Osteocyte (in vitro differentiated cells): ENCODE measurements at regions not wholly inside any gene's neighbourhood (a gene's known extent, or its start where the extent isn't known, plus 50 kb on each side); places are given as distances from the start of the nearest gene placed in this dataset.

Source experiments
- DNase-seq: peaks from one replicate; pipeline ENCODE4 v3.0.0; 2021; ENCODE audit warnings: mixed read lengths; ENCODE audit not compliant: unreplicated experiment; ENCODE audit errors: extremely low spot score
- H3K27ac Mint-ChIP-seq: one replicate; pipeline ENCODE4 v1.8.0; 2021; ENCODE audit warnings: mild to moderate bottlenecking, mixed read lengths; ENCODE audit not compliant: unreplicated experiment
- H3K27me3 Mint-ChIP-seq: one replicate; pipeline ENCODE4 v1.8.0; 2021; ENCODE audit warnings: mixed read lengths; ENCODE audit not compliant: unreplicated experiment
- H3K36me3 Mint-ChIP-seq: one replicate; pipeline ENCODE4 v1.8.0; 2021; ENCODE audit warnings: mixed read lengths; ENCODE audit not compliant: unreplicated experiment
- H3K4me1 Mint-ChIP-seq: one replicate; pipeline ENCODE4 v1.8.0; 2021; ENCODE audit warnings: mixed read lengths; ENCODE audit not compliant: unreplicated experiment
- H3K4me3 Mint-ChIP-seq: one replicate; pipeline ENCODE4 v1.8.0; 2021; ENCODE audit warnings: mild to moderate bottlenecking, moderate library complexity, mixed read lengths; ENCODE audit not compliant: unreplicated experiment
- H3K9me3 Mint-ChIP-seq: one replicate; pipeline ENCODE4 v1.8.0; 2021; ENCODE audit warnings: mixed read lengths; ENCODE audit not compliant: unreplicated experiment
- CTCF ChIP-seq: fragments of 200-600 bp; sonication (generic); IDR thresholded peaks from 2 replicates; pipeline ENCODE4 v1.5.0; 2021; ENCODE audit warnings: antibody characterized with exemption, mild to moderate bottlenecking, moderate library complexity

- no peak for TF ChIP-seq CTCF
- Mint-ChIP-seq H3K4me3 (no peak overlapping the region), H3K9me3 (no peaks in the 10 kb centered on the region), H3K27me3 (peaks cover 7% of the 10 kb centered on the region), H3K27ac (no peak overlapping the region), H3K4me1 (peaks cover 7% of the 10 kb centered on the region), H3K36me3 (no peaks in the 10 kb centered on the region)
- no peak for DNase-seq
These were observed 80.4 kb upstream of the PMEPA1 start for GRCh38 chr20:57790176-57790575.

- Mint-ChIP-seq H3K4me3 (no peak overlapping the region), H3K27ac (no peak overlapping the region), H3K36me3 (no peaks in the 10 kb centered on the region)
These were observed 79.3 kb upstream of the PMEPA1 start for GRCh38 chr20:57788936-57789613.

GRCh38 chr20:57787990-57788781, 78.4 kb upstream of the PMEPA1 start:
- no peak for DNase-seq
- Mint-ChIP-seq H3K4me1 (no peaks in the 10 kb centered on the region), H3K36me3 (no peaks in the 10 kb centered on the region), H3K27me3 (peaks cover 7% of the 10 kb centered on the region), H3K27ac (no peak overlapping the region), H3K4me3 (no peak overlapping the region), H3K9me3 (no peaks in the 10 kb centered on the region)
- TF ChIP-seq CTCF, result no peak

More at GRCh38 chr20:57788936-57789613, 79.3 kb upstream of the PMEPA1 start:
- peaks cover 7% of the 10 kb centered on the region for H3K27me3 Mint-ChIP-seq
- peaks cover under 1% of the 10 kb centered on the region for H3K4me1 Mint-ChIP-seq
- H3K9me3 Mint-ChIP-seq, result no peaks in the 10 kb centered on the region
- TF ChIP-seq CTCF, result no peak
- DNase-seq, result no peak

- Mint-ChIP-seq H3K27ac (no peak overlapping the region), H3K4me3 (no peak overlapping the region), H3K36me3 (no peaks in the 10 kb centered on the region), H3K27me3 (peaks cover 12% of the 10 kb centered on the region), H3K4me1 (no peaks in the 10 kb centered on the region), H3K9me3 (no peaks in the 10 kb centered on the region)
- DNase-seq, result no peak
- TF ChIP-seq CTCF, result no peak
These were observed 77.6 kb upstream of the PMEPA1 start for GRCh38 chr20:57787151-57787989.
